GM18517 (cell line): ENCODE measurements at regions not wholly inside any gene's neighbourhood (a gene's known extent, or its start where the extent isn't known, plus 50 kb on each side); places are given as distances from the start of the nearest gene placed in this dataset.

Experiments used
- ATAC-seq: cut with Tn5 transposase; IDR thresholded peaks from one replicate; pipeline ENCODE4 v1.9.1; 2021; ENCODE audit warnings: mild to moderate bottlenecking, moderate library complexity; ENCODE audit not compliant: unreplicated experiment

DNA sequence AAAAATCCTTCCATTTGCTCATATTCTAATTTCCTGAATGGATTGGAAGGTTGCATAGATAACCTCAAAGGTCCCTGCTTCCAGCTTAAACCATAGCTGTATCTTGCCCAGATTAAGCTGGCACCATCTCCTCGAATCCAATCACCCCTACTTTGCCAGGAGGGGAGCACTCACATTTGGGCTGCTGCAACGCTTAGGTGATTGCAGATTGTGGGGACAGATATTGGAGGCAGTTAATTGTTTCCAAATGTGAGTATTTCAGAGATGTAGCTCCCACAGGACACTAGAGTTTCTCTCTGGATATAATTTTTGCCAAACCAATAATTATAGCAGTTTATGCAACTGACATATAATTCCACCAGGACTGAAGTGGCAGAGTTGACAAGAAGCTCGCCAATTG is 53.5 kb upstream of the ACSL1 start:
- ATAC-seq, result no peak

DNA sequence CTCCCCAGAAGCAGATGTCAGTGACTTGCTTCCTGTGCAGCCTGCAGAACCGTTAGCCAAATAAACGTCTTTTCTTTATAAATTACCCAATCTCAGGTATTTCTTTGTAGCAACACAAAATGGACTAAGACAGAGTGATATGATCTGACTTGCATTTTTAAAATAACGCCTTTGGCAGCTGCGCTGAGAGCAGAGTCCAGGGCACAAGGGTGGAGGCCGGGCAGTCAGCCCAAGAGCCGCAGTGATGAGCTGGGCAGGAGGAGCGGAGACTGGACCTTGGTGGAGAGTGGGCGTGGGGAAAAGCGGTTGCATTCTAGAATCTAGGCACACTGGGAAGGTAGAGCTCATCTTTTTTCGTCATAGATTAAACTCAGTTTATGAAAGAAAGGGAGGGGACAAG is 56.5 kb upstream of the ACSL1 start:
- no peak for ATAC-seq

GRCh38 chr4:184883024-184883423 is 57.3 kb upstream of the ACSL1 start:
- ATAC-seq, result no peak

DNA sequence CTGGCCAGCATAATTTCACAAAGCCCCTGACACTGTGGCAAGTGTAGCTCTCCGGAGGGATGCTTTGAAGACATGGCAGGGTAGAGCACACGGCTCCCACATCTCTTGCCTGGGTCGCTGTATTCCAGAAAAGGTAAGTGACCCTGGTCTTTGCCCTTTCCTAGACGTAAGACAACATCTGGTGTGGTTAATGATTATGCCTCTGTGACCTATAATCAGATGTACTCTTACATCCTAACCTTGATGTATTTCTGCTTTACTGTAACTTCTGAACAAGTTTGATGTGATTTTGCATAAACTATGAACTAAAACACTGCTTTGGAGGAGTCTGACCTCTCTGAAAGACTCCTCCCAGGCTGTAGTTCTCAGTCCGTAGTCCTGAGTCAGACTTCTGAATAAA is 59.1 kb upstream of the ACSL1 start:
- ATAC-seq, result no peak

- ATAC-seq, result no peak
Observed at GRCh38 chr4:184885602-184886001, 59.8 kb upstream of the ACSL1 start.

GRCh38 chr4:184887333-184887732 is 61.6 kb upstream of the ACSL1 start:
- no peak for ATAC-seq

DNA sequence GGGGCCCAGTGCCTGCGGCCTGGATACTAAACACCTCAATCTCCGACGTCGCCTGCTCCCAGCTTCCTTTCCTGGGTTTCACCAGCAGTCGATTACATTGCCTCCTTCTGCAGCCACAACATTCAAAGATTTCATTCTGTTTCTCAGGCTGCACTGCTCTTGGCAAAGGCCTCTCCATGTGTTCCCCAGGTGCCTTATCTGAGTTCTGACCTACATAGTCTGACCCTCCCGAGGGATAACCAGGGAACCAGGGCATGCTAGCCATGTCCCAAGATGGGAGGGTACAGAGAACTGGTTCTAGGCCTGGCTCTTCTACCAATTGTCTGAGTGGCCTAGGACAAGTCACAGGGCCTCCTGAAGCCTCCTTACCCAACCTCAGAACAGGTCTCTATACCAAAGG is 62.2 kb upstream of the ACSL1 start:
- ATAC-seq, result no peak

- no peak for ATAC-seq
Observed at GRCh38 chr4:184889666-184890335, 64.0 kb upstream of the ACSL1 start.

DNA sequence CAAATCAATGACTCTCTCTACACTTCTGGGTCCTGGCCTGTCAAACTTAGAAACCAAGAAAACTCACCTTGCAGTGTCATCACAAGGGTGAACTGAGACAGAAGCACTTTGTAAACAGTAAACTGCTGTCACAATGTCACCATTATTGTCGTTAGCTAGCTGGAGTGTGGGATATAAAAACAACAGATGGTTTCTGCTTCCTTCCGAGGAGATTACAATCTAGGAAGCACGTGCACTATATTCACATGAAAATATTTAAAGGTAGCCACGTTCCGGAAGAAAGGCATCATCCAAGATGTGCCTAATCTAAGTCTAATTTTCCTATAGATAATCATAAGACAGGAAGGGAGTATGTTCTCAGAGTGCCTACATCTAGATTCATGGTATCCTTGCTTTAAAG is 64.7 kb upstream of the ACSL1 start:
- no peak for ATAC-seq

- ATAC-seq, result no peak
Observed at GRCh38 chr4:184891816-184892397, 66.1 kb upstream of the ACSL1 start.

DNA sequence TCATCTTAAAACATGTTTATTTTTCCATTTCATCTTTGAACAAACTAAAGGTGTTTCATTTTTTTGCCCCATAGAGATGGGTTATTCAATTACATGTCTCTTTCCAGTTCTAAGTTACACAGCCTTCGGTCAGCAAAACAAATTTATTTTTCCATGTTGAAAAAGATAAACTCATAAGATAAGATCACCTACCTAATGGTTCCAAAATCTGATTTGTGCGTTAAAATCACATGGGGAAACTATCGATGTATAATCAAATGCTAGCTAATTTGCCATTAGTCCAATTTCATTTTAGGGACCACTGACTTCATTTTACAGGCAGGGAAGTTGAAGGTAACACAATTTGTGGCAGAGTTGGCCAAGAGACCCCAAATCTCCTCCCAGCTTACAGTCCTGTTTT is 67.2 kb upstream of the ACSL1 start:
- ATAC-seq, result no peak

- no peak for ATAC-seq
Observed at GRCh38 chr4:184893801-184894571, 68.2 kb upstream of the ACSL1 start.

- no peak for ATAC-seq
Observed at GRCh38 chr4:184895012-184895695, 69.4 kb upstream of the ACSL1 start.

- ATAC-seq, result peak; percentile 93
Observed at GRCh38 chr4:184896868-184897715, 71.3 kb upstream of the ACSL1 start.

- no peak for ATAC-seq
Observed at GRCh38 chr4:184897895-184898294, 72.1 kb upstream of the ACSL1 start.

DNA sequence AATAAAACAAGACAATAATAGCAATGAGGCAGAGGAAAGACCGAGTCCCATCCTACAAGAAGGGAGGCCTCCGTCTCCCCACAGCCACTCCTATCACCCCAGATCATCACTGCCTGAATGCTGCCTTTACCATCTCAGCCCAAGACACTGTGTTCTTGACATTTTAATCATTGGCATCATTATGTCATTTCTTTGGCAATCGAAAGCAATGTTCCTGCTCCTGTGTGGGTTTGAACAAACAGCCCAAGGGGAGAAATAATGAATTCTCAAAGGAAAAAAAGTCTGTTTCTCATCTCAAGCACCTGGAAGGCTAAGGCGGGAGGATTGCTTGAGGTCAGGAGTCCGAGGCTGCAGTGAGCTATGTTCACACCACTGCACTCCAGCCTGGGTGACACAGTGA is 73.0 kb upstream of the ACSL1 start:
- ATAC-seq, result no peak

DNA sequence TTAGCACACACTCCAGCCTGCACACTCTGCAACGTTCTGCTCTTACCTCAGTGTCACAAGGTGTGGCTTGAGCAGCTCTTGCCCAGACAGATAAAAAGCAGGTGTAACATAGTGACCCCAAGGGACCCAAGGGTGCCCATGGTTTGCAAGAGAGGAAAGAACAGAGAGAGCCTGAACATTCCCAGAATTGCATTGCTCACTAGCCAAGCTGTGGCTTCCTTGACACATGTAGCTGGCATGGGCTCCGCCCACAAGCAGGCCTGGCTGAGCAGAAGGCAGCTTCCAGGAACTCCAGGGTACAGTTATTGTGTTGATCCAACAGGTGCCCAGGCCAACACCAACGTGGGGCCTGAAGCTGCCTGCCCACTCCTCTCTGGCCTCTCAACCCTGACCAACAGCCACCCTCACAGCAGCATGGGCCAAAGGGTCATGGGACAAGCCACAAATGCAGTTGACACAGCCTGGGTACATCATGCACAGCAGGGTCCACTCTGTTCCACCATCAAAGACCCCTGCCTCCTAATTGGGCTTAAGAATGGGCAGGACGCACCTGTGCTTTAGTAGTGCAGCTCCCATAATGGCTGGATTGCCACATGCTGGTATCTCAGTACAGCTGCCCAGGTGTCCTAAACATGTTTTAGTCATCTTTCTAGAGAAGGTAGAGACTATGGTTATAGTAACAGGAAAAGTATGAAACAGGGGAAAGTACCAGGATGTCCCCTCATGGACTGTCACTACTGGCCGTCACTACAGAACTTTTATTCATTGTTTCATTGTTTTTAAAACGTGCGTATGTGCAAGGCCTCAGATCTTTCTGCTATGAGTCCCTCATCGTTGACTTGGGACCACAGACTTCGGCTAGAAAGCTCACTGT is 73.7 kb upstream of the ACSL1 start:
- no peak for ATAC-seq

DNA sequence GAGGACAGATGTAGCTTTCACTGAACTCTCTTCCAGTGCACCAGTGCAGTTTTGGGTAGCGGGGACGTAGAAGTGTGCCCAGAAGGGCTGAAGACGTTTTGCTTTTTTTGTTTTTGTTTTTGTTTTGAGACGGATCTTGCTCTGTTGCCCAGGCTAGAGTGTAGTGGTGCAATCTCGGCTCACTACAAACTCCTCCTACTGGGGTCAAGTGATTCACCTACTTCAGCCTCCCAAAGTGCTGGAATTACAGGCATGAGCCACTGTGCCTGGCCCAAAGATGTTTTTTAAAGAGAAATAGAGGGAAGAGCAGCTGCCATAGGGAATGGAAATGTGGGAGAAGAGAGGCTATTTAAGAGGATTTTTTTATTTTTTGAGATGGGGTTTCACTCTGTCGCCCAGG is 74.4 kb upstream of the ACSL1 start:
- no peak for ATAC-seq

- no peak for ATAC-seq
Observed at GRCh38 chr4:184902550-184902949, 76.8 kb upstream of the ACSL1 start.
